ENCODE measurements at regions not wholly inside any gene's neighbourhood (a gene's known extent, or its start where the extent isn't known, plus 50 kb on each side); places are given as distances from the start of the nearest gene placed in this dataset.

DNA sequence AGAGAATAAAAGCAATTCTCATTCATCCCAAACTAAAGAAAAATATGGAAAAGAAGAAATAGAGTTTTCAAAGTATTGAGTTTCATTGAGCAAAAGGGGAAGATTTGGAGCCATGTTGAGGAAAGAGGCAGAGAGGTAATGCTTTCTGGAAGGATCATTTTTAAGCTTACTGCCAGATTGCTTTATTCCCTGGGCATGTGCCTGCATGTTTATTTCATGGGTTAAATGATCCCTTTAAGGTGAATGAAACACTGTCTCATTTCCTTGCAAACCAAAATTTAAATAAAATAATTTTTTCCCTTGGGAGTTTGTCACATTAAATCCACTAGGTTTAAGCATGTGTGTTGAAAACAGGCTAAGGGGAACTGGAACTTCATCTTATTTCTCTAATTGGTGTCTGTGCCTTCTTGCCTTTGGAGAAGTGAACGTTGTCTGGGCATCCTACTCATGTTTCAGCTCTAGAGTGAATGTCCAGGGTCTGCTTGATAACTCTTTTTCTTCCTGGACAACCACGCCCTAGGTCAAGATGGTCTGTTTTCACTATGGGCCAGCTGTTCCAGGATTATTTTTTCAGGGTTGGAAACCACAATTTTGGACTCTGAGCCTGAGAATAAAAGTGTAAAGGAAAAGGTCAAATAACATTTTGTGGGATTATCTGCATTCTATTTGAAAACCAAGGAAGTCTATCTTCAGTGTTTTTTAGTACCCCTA is 114.1 kb upstream of the ELL2 start:
- TF ChIP-seq, protein P1, sequence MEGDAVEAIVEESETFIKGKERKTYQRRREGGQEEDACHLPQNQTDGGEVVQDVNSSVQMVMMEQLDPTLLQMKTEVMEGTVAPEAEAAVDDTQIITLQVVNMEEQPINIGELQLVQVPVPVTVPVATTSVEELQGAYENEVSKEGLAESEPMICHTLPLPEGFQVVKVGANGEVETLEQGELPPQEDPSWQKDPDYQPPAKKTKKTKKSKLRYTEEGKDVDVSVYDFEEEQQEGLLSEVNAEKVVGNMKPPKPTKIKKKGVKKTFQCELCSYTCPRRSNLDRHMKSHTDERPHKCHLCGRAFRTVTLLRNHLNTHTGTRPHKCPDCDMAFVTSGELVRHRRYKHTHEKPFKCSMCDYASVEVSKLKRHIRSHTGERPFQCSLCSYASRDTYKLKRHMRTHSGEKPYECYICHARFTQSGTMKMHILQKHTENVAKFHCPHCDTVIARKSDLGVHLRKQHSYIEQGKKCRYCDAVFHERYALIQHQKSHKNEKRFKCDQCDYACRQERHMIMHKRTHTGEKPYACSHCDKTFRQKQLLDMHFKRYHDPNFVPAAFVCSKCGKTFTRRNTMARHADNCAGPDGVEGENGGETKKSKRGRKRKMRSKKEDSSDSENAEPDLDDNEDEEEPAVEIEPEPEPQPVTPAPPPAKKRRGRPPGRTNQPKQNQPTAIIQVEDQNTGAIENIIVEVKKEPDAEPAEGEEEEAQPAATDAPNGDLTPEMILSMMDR (IDR thresholded peaks at IDR 0.05): no peak
- no peak for TF ChIP-seq NFYB (CRISPR knock-in tag; conservative IDR thresholded peaks at IDR 0.05; ENCODE audit: low read depth)
- TF ChIP-seq, protein P2, sequence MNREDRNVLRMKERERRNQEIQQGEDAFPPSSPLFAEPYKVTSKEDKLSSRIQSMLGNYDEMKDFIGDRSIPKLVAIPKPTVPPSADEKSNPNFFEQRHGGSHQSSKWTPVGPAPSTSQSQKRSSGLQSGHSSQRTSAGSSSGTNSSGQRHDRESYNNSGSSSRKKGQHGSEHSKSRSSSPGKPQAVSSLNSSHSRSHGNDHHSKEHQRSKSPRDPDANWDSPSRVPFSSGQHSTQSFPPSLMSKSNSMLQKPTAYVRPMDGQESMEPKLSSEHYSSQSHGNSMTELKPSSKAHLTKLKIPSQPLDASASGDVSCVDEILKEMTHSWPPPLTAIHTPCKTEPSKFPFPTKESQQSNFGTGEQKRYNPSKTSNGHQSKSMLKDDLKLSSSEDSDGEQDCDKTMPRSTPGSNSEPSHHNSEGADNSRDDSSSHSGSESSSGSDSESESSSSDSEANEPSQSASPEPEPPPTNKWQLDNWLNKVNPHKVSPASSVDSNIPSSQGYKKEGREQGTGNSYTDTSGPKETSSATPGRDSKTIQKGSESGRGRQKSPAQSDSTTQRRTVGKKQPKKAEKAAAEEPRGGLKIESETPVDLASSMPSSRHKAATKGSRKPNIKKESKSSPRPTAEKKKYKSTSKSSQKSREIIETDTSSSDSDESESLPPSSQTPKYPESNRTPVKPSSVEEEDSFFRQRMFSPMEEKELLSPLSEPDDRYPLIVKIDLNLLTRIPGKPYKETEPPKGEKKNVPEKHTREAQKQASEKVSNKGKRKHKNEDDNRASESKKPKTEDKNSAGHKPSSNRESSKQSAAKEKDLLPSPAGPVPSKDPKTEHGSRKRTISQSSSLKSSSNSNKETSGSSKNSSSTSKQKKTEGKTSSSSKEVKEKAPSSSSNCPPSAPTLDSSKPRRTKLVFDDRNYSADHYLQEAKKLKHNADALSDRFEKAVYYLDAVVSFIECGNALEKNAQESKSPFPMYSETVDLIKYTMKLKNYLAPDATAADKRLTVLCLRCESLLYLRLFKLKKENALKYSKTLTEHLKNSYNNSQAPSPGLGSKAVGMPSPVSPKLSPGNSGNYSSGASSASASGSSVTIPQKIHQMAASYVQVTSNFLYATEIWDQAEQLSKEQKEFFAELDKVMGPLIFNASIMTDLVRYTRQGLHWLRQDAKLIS (CRISPR knock-in tag; IDR thresholded peaks at IDR 0.05; ENCODE audit: borderline replicate concordance): no peak
- TF ChIP-seq TP53 (CRISPR knock-in tag; IDR thresholded peaks at IDR 0.05): no peak
- no peak for TF ChIP-seq ZNF232 (CRISPR knock-in tag; IDR thresholded peaks at IDR 0.05)
- no peak for TF ChIP-seq FOXJ3 (CRISPR knock-in tag; IDR thresholded peaks at IDR 0.05; ENCODE audit: borderline replicate concordance)
- TF ChIP-seq, protein P3, sequence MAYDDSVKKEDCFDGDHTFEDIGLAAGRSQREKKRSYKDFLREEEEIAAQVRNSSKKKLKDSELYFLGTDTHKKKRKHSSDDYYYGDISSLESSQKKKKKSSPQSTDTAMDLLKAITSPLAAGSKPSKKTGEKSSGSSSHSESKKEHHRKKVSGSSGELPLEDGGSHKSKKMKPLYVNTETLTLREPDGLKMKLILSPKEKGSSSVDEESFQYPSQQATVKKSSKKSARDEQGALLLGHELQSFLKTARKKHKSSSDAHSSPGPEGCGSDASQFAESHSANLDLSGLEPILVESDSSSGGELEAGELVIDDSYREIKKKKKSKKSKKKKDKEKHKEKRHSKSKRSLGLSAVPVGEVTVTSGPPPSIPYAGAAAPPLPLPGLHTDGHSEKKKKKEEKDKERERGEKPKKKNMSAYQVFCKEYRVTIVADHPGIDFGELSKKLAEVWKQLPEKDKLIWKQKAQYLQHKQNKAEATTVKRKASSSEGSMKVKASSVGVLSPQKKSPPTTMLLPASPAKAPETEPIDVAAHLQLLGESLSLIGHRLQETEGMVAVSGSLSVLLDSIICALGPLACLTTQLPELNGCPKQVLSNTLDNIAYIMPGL (CRISPR knock-in tag; IDR thresholded peaks at IDR 0.05): no peak
- no peak for TF ChIP-seq KAT7 (CRISPR knock-in tag; IDR thresholded peaks at IDR 0.05; ENCODE audit: borderline replicate concordance)
- no peak for TF ChIP-seq ZNF121 (CRISPR knock-in tag; IDR thresholded peaks at IDR 0.05)
- TF ChIP-seq SP1 (CRISPR knock-in tag; conservative IDR thresholded peaks at IDR 0.05): no peak
